AG04450 (cell line): ENCODE measurements at regions not wholly inside any gene's neighbourhood (a gene's known extent, or its start where the extent isn't known, plus 50 kb on each side); places are given as distances from the start of the nearest gene placed in this dataset.

Experiments
- CTCF ChIA-PET: fragments of 300-600, 350-600 bp; formaldehyde crosslinking; extraction: SDS; loops from one replicate; lab custom pipeline; 2022; ENCODE audit warnings: antibody characterized with exemption, inconsistent platforms; lab: Charles Lee
- POLR2A ChIA-PET: fragments of 350-600 bp; formaldehyde crosslinking; extraction: SDS; loops from one replicate; lab custom pipeline; 2021; ENCODE audit warnings: antibody characterized with exemption, inconsistent platforms; lab: Yijun Ruan, JAX
- DNase-seq: peaks from one replicate; pipeline ENCODE4 v3.0.0-alpha.2; 2011; ENCODE audit warnings: low read depth, low spot score
- H3K27ac ChIP-seq: one replicate; pipeline ENCODE4 v1.5.1; 2012; ENCODE audit warnings: low read depth, low read length, control low read depth
- H3K27me3 ChIP-seq: one replicate; pipeline ENCODE4 v1.6.0; 2012; ENCODE audit warnings: low read length; ENCODE audit not compliant: control insufficient read depth, insufficient read depth
- H3K4me3 ChIP-seq: 2 replicates; pipeline ENCODE4 v1.5.1; 2011; ENCODE audit warnings: mild to moderate bottlenecking, low read depth, low read length, control low read depth
- H3K9me3 ChIP-seq: 2 replicates; pipeline ENCODE4 v1.5.1; 2012; ENCODE audit warnings: low read length; ENCODE audit not compliant: control insufficient read depth, insufficient read depth
- CTCF ChIP-seq: IDR thresholded peaks from 2 replicates; pipeline ENCODE4 v1.5.1; 2011; ENCODE audit warnings: low read depth, low read length, control low read depth, inconsistent platforms

DNA sequence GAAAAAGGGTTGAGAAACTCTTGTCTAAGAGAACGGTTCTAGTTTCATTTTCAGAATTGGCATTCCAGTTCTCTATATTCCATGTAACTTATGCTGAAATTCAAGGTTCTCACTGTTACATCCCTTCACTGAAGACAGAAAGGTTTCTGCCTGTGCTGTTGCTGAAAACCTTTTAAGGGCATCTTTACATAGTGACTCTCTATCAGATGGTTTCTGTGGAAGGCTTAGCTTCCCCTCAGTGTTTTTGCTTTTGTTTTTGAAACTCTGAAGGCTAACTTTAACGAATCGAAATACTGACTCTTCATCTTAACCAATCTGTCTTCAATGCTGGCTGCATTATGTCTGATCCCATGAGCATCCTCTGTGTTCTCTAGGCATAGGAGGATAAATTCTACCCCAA is 1286.2 kb upstream of the EYS start:
- no peak overlapping the region for H3K27ac ChIP-seq
- no peak overlapping the region for H3K4me3 ChIP-seq
- no peak for DNase-seq
- ChIA-PET CTCF (no interaction called here), POLR2A (no interaction called here)
- H3K9me3 ChIP-seq: no peaks in the 10 kb centered on the region
- H3K27me3 ChIP-seq: no peaks in the 10 kb centered on the region
- no peak for TF ChIP-seq CTCF

- TF ChIP-seq CTCF: no peak
- POLR2A ChIA-PET: no interaction called here
- H3K27me3 ChIP-seq: no peaks in the 10 kb centered on the region
- no peak for DNase-seq
- CTCF ChIA-PET: interaction anchor here (1.0 kb wide), 1 partner anchor 18 kb away, joined by 3 read pairs; no protein-coding TSS in a partner anchor
- H3K27ac ChIP-seq: no peak overlapping the region
- no peaks in the 10 kb centered on the region for H3K9me3 ChIP-seq
- no peak overlapping the region for H3K4me3 ChIP-seq
These were observed 1285.6 kb upstream of the EYS start for GRCh38 chr6:66992660-66993059.

DNA sequence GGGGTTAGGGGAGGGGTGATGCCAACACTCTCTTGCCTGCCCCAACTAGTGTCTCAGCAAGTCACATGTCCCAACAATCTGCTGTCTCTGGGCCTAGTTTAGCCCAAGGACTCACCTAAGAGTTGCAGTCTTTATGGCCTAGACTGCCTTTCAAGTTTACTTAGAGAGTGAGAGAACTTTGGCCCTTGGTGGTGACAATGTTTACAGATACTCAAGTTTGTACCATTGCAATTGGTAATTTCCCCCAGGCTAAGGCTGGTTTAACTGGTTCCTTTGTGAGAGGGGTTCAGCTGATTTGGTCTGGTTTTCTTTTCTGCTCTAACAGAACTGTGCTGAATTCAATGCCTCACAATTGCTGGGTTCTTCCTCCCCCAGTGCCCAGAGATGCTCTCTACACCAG is 1279.9 kb upstream of the EYS start:
- CTCF ChIA-PET: no interaction called here
- POLR2A ChIA-PET: no interaction called here

GRCh38 chr6:66985816-66986215 is 1278.8 kb upstream of the EYS start:
- H3K9me3 ChIP-seq: no peaks in the 10 kb centered on the region; the same call in 1 of the 2 replicates
- TF ChIP-seq CTCF: no peak
- ChIA-PET POLR2A (no interaction called here), CTCF (no interaction called here)
- no peak overlapping the region for H3K27ac ChIP-seq
- H3K4me3 ChIP-seq: no peak overlapping the region
- DNase-seq: no peak
- no peaks in the 10 kb centered on the region for H3K27me3 ChIP-seq

More for the DNA sequence above, 1279.9 kb upstream of the EYS start:
- H3K27ac ChIP-seq: no peak overlapping the region
- no peak overlapping the region for H3K4me3 ChIP-seq
- no peak for DNase-seq
- H3K9me3 ChIP-seq: no peaks in the 10 kb centered on the region; the same call in 1 of the 2 replicates
- no peaks in the 10 kb centered on the region for H3K27me3 ChIP-seq
- TF ChIP-seq CTCF: no peak

- Histone ChIP-seq H3K27ac (no peak overlapping the region), H3K27me3 (no peaks in the 10 kb centered on the region), H3K9me3 (no peaks in the 10 kb centered on the region), H3K4me3 (no peak overlapping the region)
- ChIA-PET POLR2A (no interaction called here), CTCF (no interaction called here)
- DNase-seq: no peak
- TF ChIP-seq CTCF: no peak
These were observed 1263.3 kb upstream of the EYS start for GRCh38 chr6:66970373-66970772.
